Epithelial cell of esophagus (primary cell): ENCODE measurements at regions not wholly inside any gene's neighbourhood (a gene's known extent, or its start where the extent isn't known, plus 50 kb on each side); places are given as distances from the start of the nearest gene placed in this dataset.

Source experiments
- DNase-seq: peaks from one replicate; pipeline ENCODE4 v3.0.0; 2010; ENCODE audit warnings: low read depth
- H3K4me3 ChIP-seq: 2 replicates; pipeline ENCODE4 v1.5.1; 2011; ENCODE audit warnings: mild to moderate bottlenecking, low read length, control low read depth
- TF ChIP-seq, protein P1 (sequence below): IDR thresholded peaks from 2 replicates; pipeline ENCODE4 v1.5.1; 2011; ENCODE audit warnings: low read depth, mild to moderate bottlenecking, low read length, control low read depth, inconsistent platforms; ENCODE audit not compliant: insufficient read depth; ENCODE audit errors: missing control alignments

DNA sequence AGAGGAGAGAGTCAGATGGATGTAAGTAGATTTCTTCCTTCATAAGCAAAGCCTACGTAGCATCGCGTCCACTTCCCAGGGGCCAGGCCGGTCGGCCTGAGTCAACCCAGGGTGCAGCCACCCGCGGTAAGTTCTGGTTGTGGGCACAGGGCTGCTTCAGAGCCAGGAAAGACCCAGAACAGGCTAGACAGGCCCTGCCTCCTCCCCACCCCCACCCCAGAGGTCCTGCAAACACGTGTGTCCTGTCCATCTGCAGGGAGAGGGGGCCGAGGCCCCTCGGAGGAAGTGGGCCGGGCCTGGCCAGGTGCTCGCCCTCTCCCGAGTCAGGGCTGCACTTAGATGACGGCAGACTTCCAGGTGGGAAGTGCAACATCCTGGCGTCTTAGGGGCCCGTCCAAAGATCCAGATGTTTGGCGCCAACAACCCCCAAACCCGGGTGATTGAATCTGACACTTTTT, 100.8 kb upstream of the ALDH1A3 start:
- H3K4me3 ChIP-seq: no peak overlapping the region
- TF ChIP-seq, protein P1, sequence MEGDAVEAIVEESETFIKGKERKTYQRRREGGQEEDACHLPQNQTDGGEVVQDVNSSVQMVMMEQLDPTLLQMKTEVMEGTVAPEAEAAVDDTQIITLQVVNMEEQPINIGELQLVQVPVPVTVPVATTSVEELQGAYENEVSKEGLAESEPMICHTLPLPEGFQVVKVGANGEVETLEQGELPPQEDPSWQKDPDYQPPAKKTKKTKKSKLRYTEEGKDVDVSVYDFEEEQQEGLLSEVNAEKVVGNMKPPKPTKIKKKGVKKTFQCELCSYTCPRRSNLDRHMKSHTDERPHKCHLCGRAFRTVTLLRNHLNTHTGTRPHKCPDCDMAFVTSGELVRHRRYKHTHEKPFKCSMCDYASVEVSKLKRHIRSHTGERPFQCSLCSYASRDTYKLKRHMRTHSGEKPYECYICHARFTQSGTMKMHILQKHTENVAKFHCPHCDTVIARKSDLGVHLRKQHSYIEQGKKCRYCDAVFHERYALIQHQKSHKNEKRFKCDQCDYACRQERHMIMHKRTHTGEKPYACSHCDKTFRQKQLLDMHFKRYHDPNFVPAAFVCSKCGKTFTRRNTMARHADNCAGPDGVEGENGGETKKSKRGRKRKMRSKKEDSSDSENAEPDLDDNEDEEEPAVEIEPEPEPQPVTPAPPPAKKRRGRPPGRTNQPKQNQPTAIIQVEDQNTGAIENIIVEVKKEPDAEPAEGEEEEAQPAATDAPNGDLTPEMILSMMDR: no peak
- DNase-seq: no peak

DNA sequence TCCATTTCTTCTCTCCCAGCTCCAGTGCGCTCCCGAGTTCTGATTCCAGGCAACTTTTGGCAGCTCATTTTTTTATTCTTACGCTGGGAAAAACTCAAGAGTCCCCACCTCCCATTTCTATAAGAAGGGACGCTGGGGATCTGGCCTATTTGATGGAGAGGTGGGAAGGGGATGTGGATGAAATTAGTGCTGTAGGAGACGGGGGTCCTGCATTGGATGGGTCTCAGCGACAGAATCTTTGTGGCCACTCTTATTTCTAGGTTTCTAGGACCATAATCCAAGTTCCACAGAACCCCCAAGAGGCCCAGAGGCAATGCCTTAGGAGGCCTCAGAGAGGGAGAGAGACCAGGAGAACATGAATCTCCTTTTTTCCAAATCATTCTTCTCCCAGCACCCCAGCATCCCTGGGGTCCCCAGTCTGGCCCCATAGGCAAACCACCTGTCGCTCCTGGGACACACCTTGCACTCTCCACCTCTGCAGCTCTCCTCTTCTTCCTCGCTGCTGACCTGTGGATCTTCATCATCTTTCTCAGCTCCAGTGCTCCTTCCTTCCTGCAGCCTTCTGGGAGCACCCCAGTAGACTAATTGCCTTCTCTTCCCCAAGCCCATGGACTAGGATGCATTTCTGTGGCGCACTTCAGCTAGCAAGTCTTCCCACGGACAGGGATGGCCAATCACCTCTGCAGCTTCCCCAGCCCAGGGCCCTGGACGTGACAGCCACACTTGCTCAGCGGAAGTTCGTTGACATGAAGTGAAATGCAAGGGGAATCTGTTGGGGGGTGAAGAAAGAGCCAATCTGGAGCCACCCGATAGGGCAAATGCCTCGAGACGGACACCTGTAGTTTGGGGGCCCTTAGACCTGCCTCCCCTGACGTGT, 100.1 kb upstream of the ALDH1A3 start:
- TF ChIP-seq, protein P1: no peak
- DNase-seq: no peak

DNA sequence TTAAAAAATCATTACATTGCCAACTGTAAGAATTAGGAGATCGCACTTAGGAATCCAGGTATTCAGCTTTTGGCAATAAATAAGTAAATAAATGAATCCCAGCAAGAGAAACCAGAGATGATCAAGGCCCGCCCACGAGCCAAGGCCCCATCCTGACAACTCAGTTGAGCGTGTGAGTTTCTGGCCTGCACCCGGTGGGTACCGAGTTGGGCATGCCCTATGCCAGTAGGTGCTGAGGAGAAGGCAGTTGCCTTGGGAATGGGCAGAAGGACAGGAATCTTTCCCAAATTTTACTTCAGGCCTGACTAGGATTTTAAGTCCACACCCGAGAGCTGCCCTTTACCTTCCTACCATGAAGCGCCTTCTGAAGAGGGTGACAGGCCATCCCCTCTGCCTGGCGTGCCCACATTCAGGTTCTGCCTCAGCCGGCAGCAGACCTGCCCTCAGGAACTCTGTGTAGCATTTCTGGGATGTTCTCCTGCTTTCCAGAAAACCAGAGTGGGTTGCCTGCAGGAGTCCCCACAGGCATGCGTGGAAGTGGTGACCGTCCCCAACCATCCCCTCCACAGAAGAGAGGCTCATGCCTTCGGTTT, 99.3 kb upstream of the ALDH1A3 start:
- DNase-seq: no peak
- TF ChIP-seq, protein P1: no peak
- H3K4me3 ChIP-seq: no peak overlapping the region

More for the DNA sequence above, 100.1 kb upstream of the ALDH1A3 start:
- no peak overlapping the region for H3K4me3 ChIP-seq

DNA sequence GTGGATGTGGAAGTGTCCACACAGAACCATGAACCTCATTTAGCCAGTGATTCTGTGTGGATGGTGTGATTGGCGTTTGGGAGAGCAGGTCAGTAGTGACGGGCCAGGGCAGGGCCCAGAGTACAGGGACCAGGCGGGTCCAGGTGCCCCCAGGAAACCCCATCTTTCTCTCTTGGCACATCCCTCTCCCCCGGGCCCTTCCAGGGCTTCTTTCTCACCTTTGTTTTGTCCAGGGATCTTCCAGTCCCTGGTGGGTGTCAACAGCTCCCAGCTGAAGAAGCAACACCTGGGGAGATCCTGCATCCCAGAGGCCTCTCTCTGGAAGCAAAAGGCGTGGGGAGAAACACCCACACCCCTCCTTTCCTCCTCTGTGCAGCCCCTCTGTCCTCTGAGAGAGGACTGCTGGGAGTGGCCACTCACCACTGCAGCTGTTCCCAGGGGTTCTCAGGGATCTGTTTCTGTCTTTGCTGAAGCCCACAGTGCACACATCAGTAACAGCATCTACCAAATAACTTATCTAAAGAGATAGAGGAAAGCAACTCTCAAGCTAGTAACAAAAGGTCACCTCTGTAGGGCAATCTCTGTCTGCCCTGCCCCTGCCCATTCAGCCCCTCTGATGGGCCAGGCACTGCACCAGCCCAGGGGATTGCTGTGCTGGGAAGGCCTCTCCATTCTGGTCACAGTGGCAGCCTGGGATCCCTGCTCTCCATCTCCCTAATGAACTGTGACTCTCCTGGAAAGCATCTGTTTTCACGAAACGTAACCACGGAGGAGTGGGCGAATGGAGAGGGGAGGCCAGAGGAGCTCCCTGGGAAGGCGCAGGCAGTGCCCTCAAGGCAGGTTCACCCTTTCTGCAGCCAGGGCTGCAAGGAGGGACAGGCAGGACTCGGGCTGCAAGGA, 98.3 kb upstream of the ALDH1A3 start:
- no peak overlapping the region for H3K4me3 ChIP-seq
- no peak for DNase-seq
- TF ChIP-seq, protein P1: no peak

DNA sequence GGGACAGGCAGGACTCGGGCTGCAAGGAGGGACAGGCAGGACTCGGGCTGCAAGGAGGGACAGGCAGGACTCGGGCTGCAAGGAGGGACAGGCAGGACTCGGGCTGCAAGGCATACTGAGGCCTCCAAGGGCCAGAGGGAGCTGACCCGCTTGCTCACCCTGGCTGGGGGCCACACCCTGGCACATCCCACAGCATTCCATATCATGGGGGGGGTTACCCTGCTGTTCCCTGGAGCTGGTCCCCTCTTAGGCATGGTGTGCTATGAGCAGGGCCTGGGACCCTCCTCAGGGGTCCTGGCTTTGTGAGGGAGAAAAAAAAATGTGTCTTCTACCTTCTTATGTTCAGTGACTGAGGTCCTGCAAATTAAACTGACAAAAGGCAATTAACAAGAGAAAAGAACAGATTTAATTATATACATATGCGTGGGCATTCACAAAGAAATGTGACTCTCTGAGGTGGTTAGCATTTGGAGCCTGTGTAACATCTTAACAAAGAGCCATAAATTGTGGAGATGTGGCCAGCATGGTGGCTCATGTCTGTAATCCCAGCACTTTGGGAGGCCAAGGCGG, 97.6 kb upstream of the ALDH1A3 start:
- TF ChIP-seq, protein P1: no peak
- DNase-seq: no peak
- H3K4me3 ChIP-seq: no peak overlapping the region

DNA sequence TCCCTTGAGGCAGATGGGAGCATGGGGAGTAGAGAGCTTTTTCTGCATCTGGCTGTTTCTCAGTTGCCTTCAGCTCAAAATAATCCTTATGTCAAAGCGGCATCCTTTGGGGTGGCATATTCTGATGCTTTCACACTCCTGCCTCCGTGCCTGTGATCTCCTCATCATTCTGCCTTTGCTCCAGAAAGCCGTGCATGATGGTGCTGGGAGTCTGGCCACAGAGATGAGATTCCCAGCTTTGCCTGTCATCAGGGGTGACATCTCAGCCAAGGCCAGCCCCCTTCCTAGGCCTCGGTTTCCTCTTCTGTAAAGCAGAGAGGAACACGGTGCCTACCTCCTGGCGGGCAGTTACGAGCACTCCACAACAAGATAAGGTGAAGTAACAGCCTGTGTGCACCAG, 96.3 kb upstream of the ALDH1A3 start:
- TF ChIP-seq, protein P1: no peak
- no peak for DNase-seq
- no peak overlapping the region for H3K4me3 ChIP-seq
